OCI-LY7 (cell line): ENCODE measurements at regions not wholly inside any gene's neighbourhood (a gene's known extent, or its start where the extent isn't known, plus 50 kb on each side); places are given as distances from the start of the nearest gene placed in this dataset.

Experiments used
- BruUV-seq: library from RNA; stranded (reverse); fragments of 400-500 nt; replicated peaks from 2 replicates; lab custom pipeline; 2021; lab: Mats Ljungman, UMichigan
- CTCF ChIA-PET: fragments of 300-600 bp; sonication (Branson Sonifier 250); formaldehyde crosslinking; loops from one replicate; lab custom pipeline; 2022; ENCODE audit warnings: antibody characterized with exemption; ENCODE audit not compliant: unreplicated experiment; lab: Charles Lee
- POLR2A ChIA-PET: fragments of 300-600 bp; sonication (Branson Sonifier 250); formaldehyde crosslinking; loops from one replicate; lab custom pipeline; 2022; ENCODE audit warnings: antibody characterized with exemption; lab: Charles Lee
- DNase-seq: peaks from one replicate; pipeline ENCODE4 v3.0.0-alpha.2; 2015; ENCODE audit warnings: low spot score
- H2AFZ ChIP-seq: fragments of 200-600 bp; sonication (generic), shearing (Covaris generic); 2 replicates; pipeline ENCODE4 v1.6.1; 2014; ENCODE audit warnings: mild to moderate bottlenecking, antibody characterized with exemption, low read length, moderate library complexity
- H3K27ac ChIP-seq: fragments of 200-600 bp; sonication (generic); 2 replicates; pipeline ENCODE4 v1.5.1; 2014; ENCODE audit warnings: mixed run types, low read depth, mild to moderate bottlenecking, moderate library complexity, low read length, inconsistent platforms; ENCODE audit not compliant: poor library complexity, severe bottlenecking
- H3K36me3 ChIP-seq: fragments of 200-600 bp; sonication (generic); 2 replicates; pipeline ENCODE4 v1.6.1; 2014; ENCODE audit warnings: mild to moderate bottlenecking, antibody characterized with exemption, low read length, moderate library complexity, mixed read lengths; ENCODE audit not compliant: insufficient read depth
- H3K4me1 ChIP-seq: fragments of 200-600 bp; sonication (generic); 2 replicates; pipeline ENCODE4 v1.5.1; 2014; ENCODE audit warnings: mild to moderate bottlenecking, low read length; ENCODE audit not compliant: insufficient read depth, poor library complexity, severe bottlenecking
- H3K4me2 ChIP-seq: fragments of 200-600 bp; sonication (generic); 2 replicates; pipeline ENCODE4 v1.6.1; 2014; ENCODE audit warnings: mild to moderate bottlenecking, low read length
- H3K4me3 ChIP-seq: fragments of 200-600 bp; sonication (generic); 2 replicates; pipeline ENCODE4 v1.5.1; 2014; ENCODE audit warnings: mild to moderate bottlenecking, low read depth, low read length; ENCODE audit not compliant: poor library complexity, severe bottlenecking
- H3K79me2 ChIP-seq: fragments of 200-600 bp; sonication (generic); 2 replicates; pipeline ENCODE4 v1.6.1; 2016; ENCODE audit warnings: low read depth, mild to moderate bottlenecking, low read length, moderate library complexity, mixed read lengths; ENCODE audit not compliant: insufficient read depth
- H3K9me2 ChIP-seq: fragments of 200-600 bp; sonication (generic); 2 replicates; pipeline ENCODE4 v1.6.1; 2016; ENCODE audit warnings: mild to moderate bottlenecking, low read length, mixed read lengths; ENCODE audit not compliant: insufficient read depth
- H3K9me3 ChIP-seq: fragments of 200-600 bp; sonication (generic); 2 replicates; pipeline ENCODE4 v1.6.1; 2014; ENCODE audit warnings: mild to moderate bottlenecking, mixed run types, low read length, mixed read lengths
- H4K20me1 ChIP-seq: fragments of 200-600 bp; sonication (generic); 2 replicates; pipeline ENCODE4 v1.6.1; 2014; ENCODE audit warnings: mild to moderate bottlenecking, antibody characterized with exemption, low read length, moderate library complexity, mixed read lengths; ENCODE audit not compliant: insufficient read depth
- CTCF ChIP-seq: fragments of 200-600 bp; sonication (generic); conservative IDR thresholded peaks from 2 replicates; pipeline ENCODE4 v1.5.1; 2014; ENCODE audit warnings: mild to moderate bottlenecking, antibody characterized with exemption, low read length, moderate library complexity, mixed read lengths
- EZH2phosphoT487 ChIP-seq: fragments of 200-600 bp; sonication (generic); IDR thresholded peaks from 2 replicates; pipeline ENCODE4 v1.6.1; 2018; ENCODE audit warnings: low read depth, borderline replicate concordance, mild to moderate bottlenecking, mixed run types, antibody characterized with exemption, low read length, moderate library complexity, mixed read lengths
- intact Hi-C: fragments of 100-400 bp; cut with micrococcal nuclease; formaldehyde crosslinking; loops from one replicate; pipeline ENCODE4 v1.10.0; 2022; ENCODE audit not compliant: unreplicated experiment

DNA sequence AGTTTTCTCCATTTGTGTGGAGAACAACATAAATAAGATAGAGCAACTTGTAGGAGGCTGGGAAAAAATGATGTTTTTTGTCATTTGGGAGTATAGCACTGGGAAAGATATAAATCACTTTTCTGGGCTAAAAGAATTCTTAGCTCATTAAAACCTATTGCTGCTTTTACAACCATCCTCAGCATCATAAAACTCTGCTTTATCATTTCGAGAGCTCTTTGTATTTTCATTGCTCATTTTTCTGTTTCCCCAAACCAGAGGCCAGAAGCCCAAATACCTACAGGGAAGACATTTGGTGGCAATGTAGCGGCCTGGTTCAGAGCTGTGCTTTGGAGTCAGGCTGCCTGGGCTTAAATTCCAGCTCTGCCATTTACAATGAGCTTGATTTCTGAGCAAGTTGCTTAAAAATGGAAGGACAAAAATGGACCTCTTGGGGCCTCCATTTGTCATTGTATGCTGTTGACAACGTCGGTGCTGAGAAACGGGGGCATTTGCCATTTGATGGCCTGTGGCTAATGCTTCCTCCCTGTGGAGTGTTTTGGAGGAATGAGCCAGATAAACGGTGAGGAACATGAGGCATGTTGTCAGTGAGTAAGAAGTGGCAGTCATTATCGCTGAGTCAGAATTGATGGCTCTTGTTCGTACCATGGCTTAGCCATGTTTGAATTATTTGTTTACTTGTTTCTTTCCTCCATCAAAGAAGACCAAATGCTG, 260.0 kb downstream of the EBLN2 start:
- no peak overlapping the region for H3K4me3 ChIP-seq
- H2AFZ ChIP-seq, result no peak overlapping the region
- H3K4me1 ChIP-seq, result no peaks in the 10 kb centered on the region
- DNase-seq, result no peak
- ChIA-PET CTCF (no interaction called here), POLR2A (interaction anchor here (0.6 to 0.8 kb wide), 2 partner anchors 10 to 87 kb away, joined by 3 read pairs; no protein-coding TSS in a partner anchor)
- TF ChIP-seq CTCF, result no peak
- TF ChIP-seq EZH2phosphoT487, result no peak
- no peaks in the 10 kb centered on the region for H3K9me2 ChIP-seq
- intact Hi-C loops, result no loop called here
- no TSS peak for BruUV-seq
- H3K27ac ChIP-seq, result no peak overlapping the region
- no peaks in the 10 kb centered on the region for H3K9me3 ChIP-seq
- no peaks in the 10 kb centered on the region for H4K20me1 ChIP-seq
- no peak overlapping the region for H3K4me2 ChIP-seq
- H3K36me3 ChIP-seq, result no peaks in the 10 kb centered on the region
- no peaks in the 10 kb centered on the region for H3K79me2 ChIP-seq

DNA sequence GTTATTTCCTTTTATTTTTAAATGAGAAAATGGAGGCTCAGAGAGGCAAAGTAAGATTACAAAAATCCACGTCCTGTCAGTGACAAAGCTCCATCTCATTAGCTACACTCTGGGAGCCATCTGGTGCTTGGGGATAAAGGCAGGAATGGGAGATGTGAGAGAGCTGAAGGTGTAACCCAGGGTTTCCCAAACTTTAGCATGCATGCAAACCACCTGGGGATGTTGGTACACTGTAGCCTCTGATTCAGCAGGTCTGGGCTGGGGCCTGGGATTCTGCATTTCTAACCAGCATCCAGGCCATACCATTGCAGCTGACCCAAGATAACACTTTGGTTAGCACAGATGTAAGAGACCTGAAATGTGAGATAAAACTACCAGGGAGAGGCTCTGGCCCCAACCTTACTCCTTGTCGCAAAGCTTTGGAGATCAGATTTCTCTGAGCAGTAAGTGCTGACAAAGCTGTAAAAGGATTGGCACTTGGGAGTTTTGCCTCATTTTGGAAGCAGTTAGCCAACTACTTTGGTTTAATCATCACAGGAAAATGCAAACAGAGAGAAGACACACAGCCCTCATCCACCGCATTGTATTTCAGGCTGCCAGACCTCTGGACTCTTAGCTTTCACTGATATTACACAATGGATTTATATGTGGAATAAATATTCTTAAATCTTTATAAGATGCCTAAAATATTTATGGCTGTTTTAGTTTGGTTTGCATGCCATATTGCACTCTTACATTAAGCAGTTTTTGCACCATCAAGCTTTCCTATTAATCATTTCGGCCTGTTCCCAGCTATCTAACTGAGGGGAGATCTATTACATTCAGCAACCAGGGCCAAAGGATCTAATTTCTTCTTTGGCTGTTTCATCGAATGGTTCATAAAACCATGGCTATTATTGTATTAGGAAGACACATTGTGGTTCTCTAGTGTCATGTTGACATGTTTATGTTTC, 263.0 kb downstream of the EBLN2 start:
- no TSS peak for BruUV-seq
- no peak overlapping the region for H3K27ac ChIP-seq
- H3K79me2 ChIP-seq, result no peaks in the 10 kb centered on the region
- no peak for TF ChIP-seq EZH2phosphoT487
- no peak for TF ChIP-seq CTCF
- H2AFZ ChIP-seq, result no peak overlapping the region
- H3K4me2 ChIP-seq, result no peak overlapping the region
- H3K9me2 ChIP-seq, result no peaks in the 10 kb centered on the region
- H3K36me3 ChIP-seq, result no peaks in the 10 kb centered on the region
- ChIA-PET POLR2A (no interaction called here), CTCF (no interaction called here)
- no peaks in the 10 kb centered on the region for H4K20me1 ChIP-seq
- no peak overlapping the region for H3K4me3 ChIP-seq
- intact Hi-C loops, result no loop called here
- DNase-seq, result no peak
- H3K4me1 ChIP-seq, result no peaks in the 10 kb centered on the region
- H3K9me3 ChIP-seq, result no peaks in the 10 kb centered on the region
